Medulla oblongata (tissue), 1 donor: ENCODE measurements at regions not wholly inside any gene's neighbourhood (a gene's known extent, or its start where the extent isn't known, plus 50 kb on each side); places are given as distances from the start of the nearest gene placed in this dataset.
A peak's percentile ranks its signal among the peaks of the same experiment; 100 is the strongest.

Source experiments
- DNase-seq: peaks from one replicate; pipeline ENCODE4 v3.0.0-alpha.2; 2015; ENCODE audit errors: extremely low spot score

DNA sequence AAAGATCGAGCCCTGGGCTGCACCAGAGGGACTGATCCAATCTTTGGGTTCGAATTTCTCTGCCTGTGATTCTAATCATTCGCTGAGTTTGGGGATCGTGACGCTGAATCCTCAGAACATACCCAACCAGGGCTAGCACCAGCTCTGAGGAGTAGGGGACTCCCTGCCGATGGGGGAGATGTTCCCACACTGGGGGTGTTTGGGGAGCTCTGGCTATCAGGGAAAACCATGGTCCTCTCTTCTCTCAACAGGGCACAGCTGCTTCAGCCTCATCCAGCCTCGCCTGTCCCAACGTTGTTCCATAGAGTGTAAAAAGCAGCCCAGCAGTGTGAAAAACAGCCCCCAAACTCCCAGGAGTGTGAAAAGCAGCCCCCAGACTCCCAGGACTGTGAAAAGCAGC is 136.6 kb downstream of the ANKRD60 start:
- no peak for DNase-seq

DNA sequence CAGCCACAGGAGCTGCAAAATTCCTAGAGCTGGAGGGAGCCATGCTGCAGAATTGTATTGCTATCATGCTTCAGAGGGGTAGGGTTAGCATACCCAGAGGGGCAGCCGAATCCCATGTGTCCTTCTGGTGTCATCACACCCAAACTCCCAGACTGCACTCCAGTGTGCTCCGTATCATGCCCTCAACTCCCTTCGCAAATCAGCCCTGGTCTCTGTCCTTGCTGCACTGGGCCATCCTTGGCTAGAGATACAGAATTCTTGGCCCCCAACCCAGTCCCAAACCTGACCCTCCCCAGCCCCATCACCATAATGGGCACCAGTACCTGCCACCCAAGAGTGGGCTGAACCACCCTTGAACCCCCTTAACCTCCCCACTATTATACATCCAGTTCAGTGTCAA is 138.3 kb downstream of the ANKRD60 start:
- DNase-seq, result no peak

DNA sequence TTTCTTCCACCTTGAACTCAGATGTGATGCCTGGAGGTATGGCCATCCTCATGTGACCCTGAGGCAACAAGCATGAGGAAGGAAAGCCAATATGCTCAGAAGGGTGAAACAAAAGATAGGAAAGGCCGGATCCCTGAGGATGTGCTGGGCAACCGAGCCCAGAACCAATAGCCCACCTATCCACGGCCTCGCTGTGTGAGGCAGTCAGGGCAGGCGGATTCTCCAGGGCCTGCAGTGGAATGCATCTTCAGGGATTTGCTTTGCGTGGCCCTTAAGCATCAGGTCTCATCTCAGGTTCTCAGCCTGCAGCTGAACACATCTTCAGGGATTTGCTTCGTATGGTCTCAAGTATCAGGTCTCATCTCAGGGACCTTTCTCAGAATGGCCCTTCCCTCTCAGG is 139.8 kb downstream of the ANKRD60 start:
- DNase-seq, result no peak

DNA sequence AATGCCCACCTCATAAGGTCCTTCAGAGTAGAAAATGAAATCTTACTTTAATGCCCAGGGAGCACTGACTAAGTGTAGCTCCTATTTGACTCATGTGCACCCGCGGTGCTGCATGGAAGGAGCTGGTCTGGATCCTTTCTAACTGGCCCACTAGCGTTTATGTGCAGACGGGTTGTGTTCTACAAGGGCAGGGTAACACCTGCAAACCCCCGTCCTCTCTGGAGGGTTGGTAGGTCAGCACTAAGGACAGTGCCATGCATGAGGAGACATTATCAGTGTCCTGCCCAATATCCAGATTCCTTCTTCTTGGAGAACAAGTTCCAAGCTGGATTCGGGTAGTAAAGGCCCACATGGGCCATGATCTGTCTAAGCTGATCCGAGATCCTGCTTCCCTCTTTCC is 140.3 kb downstream of the ANKRD60 start:
- no peak for DNase-seq

GRCh38 chr20:58087562-58087858 is 140.9 kb downstream of the ANKRD60 start:
- no peak for DNase-seq

- DNase-seq, result peak; percentile 62
These were observed 141.5 kb downstream of the ANKRD60 start for GRCh38 chr20:58086763-58087561.

DNA sequence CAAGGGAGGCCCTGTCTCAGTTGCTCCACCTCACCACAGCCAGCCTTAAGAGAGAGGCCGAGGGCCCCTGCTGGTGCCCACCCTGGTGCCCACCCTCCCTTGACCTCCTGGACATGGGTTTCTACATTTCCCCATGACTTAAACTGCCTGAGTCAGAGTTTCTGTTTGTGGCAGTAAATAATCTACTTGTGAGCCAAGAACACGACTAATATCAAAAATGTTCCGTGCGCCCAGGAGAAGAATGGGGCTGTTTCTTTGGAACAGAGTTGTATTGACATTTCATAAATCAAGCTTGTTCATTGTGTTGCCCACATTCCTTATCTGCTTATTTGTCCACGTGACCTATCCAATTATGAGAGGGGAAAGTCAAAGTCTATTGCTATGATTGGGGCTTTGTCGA is 143.5 kb downstream of the ANKRD60 start:
- DNase-seq, result no peak

DNA sequence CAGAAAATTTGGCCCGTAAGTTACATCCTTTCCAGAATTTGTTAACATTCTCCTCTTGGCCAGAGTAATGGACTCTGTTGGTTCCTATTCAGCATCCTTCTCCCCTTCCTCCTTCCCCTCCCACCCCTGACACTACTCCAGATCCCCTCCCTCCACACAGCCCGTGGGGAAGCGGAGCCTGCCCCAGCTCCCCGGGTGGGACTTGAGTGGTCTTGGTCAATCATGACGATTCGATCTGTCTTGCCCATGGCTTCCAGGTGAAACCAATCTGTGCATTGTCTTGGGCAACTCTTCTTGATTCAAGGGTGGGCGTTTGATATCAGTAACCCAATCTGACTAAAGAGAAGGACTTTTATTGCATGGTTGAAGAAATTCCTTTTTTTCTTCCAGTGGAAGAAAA is 143.9 kb downstream of the ANKRD60 start:
- no peak for DNase-seq

DNA sequence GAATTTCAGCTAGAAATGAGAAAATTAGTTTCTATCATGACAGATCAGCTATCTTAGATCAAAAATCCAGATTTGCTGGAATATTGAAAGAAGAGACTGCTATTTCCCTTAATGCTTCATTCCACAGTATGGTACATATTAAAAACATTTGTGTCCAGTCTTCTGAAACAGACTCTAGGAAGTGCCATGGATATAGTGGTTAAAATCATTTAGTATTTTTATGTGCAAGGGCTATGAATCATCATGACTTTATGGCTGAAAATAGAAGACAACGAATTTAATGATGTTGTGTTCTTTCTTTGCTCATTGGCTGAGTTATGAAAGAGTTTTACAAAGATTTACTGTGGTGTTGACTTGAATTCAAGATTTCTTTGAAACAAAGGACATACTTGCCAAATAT is 146.6 kb downstream of the ANKRD60 start:
- DNase-seq, result no peak

DNA sequence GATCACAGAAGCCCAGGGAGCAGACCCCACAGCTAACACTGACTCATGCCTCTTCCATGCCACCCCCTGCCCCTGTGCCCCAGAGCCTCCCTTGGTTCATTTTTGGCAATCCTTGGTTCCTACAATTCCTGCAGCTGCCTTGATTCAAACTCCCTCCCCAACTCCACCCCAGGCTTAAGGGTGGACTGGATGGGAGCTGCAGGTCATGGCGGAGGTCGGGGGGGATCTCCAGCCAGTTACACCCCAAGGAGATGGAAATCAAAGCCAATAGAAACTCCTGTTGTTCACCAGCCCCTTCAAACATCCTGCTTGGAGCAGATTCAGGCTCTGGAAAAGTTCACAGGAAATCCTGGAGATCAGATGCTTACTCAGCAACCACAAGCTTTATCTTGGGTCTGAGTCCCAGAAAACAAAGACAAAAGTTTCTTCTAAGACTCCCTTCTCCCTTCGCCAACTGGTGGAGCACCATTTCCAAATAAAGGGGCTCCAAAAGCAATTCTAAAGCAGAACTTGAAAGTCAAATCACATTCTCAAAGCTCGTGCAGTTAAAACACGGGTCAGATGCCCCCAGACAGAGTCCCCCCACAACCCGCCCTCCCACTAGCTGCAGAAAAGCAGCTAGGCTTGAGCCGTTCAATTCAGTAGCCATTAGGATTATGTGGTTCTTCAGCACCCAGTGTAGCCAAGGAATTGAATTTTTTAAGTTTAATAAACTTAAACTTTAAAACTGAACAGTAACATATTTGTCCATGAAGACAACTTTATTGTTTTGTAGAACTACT is 149.5 kb downstream of the ANKRD60 start:
- DNase-seq, result peak; percentile 4

DNA sequence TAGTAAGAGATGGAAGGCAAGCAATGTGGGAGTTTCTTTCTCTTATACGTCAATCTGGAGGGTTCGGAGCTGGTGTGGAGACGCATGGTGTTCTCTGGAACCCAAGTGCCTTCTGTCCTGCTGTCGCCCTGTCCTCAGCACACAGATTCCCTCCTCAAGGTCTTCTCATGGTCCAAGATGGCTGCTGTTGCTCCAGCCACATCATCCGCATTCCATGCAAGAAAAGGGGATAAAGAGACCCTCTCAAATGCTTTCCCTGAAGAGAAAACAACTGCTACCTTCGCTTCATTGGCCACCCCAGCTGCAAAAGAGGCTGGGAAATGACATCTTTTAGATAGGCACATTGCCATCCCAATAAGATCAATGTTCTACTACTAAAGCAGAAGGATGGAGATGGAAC is 151.2 kb downstream of the ANKRD60 start:
- no peak for DNase-seq

DNA sequence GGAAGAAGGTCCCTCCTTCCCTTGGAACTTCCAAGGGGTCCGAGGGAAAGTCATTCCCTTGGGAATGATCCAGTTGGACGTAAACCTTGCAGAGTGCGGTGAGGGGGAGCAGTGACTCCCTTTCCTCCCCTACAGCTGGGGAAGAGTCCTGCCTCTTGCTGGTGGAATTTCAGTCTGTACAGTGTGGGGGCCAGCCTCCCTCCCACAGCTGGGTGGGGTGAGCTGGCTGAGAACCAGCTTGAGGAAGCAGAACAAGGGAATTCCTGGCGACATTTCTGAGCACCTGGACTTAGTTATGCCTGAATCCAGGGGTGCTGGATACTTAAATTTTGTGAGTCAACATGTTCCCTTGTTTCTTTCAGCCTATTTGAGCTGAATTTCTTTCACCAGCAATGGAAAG is 152.0 kb downstream of the ANKRD60 start:
- no peak for DNase-seq

- no peak for DNase-seq
These were observed 152.7 kb downstream of the ANKRD60 start for GRCh38 chr20:58075586-58076345.

DNA sequence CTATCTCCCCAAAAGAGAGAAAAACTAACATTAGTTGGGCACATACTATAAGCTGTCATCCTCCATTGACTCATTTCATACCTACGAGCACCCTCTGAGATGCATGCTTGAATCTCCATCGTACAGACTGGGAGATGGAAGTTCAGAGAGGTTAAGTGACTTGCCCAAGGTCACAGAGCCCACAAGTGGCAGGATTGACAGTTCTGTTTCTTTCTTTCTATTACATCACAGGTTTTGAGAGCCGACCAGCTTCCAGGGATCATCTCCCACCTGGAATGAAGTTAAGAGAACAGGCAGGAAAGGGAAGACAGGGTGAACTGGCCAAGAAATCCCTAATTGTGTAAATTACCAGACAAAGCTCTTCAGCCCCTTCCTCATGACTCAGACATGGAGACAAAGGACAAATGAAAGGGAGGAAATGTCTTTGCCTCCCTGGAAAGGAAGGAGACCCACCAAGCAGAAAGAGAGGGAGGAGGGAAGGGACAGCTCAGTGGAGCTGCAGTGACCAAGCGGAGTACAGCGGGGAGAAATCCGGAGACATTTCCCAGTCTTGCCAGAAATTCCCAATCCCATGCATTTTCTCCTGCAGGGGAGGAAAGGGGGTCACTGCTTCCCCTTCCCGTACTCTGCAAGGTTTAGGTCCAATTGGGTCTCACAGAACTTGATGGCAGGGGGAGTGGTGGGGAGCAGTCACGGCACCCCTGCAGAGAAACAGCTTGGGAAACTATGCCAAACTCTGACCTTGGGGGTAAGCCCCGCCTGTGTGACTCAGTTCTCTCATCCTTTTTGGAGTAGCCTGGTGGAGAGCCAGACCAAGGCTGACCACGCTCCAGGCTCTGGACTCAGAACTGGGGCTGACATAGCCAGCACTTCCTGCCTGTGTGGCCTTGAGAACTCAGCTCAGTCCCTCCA is 154.3 kb downstream of the ANKRD60 start:
- no peak for DNase-seq

- no peak for DNase-seq
These were observed 155.5 kb downstream of the ANKRD60 start for GRCh38 chr20:58072695-58073671.

DNA sequence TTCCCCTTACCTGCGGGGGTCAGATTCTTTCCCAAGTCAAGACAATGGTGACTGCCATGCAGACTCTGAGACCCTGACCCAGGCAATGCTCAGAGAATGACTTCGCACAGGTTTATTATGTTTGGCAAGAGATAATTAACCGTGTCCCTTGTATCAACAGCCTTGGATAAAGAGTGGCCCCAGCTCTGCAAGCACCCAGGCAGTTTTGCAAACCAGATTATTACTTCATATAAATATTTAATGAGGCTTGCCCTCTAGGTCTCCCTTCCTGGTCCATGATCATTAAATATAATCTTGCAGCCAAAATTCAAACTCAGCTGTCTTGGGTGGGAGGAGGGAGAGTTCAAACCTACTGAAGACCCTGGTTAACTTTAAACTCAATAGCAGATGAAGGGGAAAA is 156.5 kb downstream of the ANKRD60 start:
- DNase-seq, result no peak

GRCh38 chr20:58071298-58071697 is 157.2 kb downstream of the ANKRD60 start:
- DNase-seq, result no peak

GRCh38 chr20:58070664-58071196 is 157.7 kb downstream of the ANKRD60 start:
- no peak for DNase-seq

DNA sequence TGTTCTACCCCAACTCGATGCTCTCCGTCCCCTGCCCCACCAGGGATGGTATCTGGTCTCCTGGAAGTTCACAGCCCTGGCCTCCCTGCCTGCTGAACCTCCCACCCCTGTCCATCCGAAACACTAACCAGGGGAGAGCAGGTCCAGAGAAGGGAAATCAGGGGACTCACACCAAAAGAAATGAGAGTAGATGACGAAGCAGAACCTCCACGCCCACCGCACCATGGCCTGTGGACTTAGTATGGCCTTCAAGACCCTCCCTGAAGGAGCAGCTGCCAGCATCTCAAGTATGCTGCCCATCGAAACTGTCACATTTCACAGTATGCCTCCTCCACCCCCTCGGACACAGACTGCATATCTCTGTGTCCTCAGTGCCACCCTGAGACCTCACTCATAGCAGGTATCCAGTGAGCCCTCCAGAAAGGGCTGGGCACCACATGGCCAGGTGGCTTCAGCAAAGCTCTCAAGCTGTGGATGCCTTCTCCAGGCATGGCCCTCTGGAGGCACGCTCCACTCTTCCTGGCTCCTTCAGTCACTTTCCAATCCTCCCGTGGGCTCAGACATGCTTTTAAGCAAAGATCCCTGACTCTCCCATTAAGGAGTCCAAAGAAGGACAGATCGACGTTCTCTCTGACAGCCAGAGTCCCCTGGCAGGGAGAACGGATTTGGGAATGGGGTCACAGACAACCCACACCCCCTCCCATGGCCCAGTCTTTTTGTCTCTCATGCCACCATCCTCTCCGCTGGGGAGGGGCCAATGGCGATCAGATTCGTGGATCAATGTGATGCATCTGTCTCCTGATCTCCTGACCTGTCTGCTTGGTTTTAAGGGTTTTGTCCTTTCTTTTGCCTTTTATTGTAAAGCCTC is 158.4 kb downstream of the ANKRD60 start:
- DNase-seq, result no peak
